ENCODE measurements at regions not wholly inside any gene's neighbourhood (a gene's known extent, or its start where the extent isn't known, plus 50 kb on each side); places are given as distances from the start of the nearest gene placed in this dataset.

DNA sequence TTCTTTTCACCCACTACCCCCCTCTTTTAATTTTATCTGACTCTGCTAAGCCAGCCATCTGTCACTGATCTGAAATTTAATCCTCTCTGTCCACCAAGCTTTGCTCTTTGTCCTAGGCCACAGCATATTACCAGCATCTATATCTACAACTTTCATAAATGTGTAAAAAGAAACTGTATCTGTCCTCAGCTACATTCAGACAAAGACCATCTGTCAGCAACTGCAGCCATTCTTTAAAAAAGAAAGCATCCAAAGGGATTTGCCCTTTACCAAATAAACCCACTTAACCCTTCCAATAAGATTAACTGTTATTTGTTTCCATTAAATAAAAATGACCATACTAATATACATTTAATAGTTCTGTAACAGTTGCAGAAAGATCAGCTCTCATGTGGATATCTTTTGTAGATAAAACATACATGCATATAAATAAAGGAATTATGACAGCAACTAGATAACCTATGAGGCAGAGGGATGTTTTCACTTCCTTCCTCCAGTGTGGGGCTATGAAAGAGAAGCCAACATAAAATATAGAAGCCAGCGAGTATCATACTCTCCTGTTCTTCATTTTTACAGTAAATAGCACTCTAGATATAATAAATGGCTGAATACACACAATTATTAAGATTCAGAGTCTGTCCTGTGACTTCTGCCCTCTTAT lies 602.5 kb upstream of the SALL1 start:
- TF ChIP-seq EZH2 (IDR thresholded peaks at IDR 0.05) (no peak), POLR2AphosphoS5 (IDR thresholded peaks at IDR 0.05; ENCODE audit: borderline replicate concordance, low read depth, low read length) (no peak)

Data from SK-N-MC (cell line).